Endothelial cell of umbilical vein (primary cell): ENCODE measurements at regions not wholly inside any gene's neighbourhood (a gene's known extent, or its start where the extent isn't known, plus 50 kb on each side); places are given as distances from the start of the nearest gene placed in this dataset.

ENCODE experiments used
- CTCF ChIP-seq, 2 donors: IDR thresholded peaks; 1 replicate in 1 of 2; 2 replicates in 1 of 2; pipeline ENCODE4 v1.5.1; 2011; ENCODE audit warnings: low read length in 2 of 2, mild to moderate bottlenecking in 2 of 2, moderate library complexity in 2 of 2, control low read depth in 1 of 2, inconsistent platforms in 1 of 2, low read depth in 1 of 2; ENCODE audit not compliant: insufficient read depth in 1 of 2; ENCODE audit errors: extremely low read depth in 1 of 2
- EZH2 ChIP-seq: IDR thresholded peaks from 2 replicates; pipeline ENCODE4 v1.6.1; 2012; ENCODE audit warnings: borderline replicate concordance, low read depth, mild to moderate bottlenecking, moderate library complexity, low read length, inconsistent platforms; ENCODE audit not compliant: severe bottlenecking
- JUN ChIP-seq: IDR thresholded peaks from 2 replicates; pipeline ENCODE4 v1.6.1; 2011; ENCODE audit warnings: borderline replicate concordance, low read depth; ENCODE audit not compliant: insufficient read length, insufficient read depth
- MAX ChIP-seq: IDR thresholded peaks from 2 replicates; pipeline ENCODE4 v1.6.1; 2011; ENCODE audit not compliant: insufficient read depth, insufficient read length
- POLR2A ChIP-seq: IDR thresholded peaks from 2 replicates; pipeline ENCODE4 v1.6.1; 2012; ENCODE audit warnings: low read depth, mild to moderate bottlenecking, control low read depth, low read length
- POLR2AphosphoS5 ChIP-seq: IDR thresholded peaks from 2 replicates; pipeline ENCODE4 v1.6.1; 2012; ENCODE audit warnings: low read depth, mild to moderate bottlenecking, control low read depth, low read length, moderate library complexity; ENCODE audit not compliant: insufficient read depth

DNA sequence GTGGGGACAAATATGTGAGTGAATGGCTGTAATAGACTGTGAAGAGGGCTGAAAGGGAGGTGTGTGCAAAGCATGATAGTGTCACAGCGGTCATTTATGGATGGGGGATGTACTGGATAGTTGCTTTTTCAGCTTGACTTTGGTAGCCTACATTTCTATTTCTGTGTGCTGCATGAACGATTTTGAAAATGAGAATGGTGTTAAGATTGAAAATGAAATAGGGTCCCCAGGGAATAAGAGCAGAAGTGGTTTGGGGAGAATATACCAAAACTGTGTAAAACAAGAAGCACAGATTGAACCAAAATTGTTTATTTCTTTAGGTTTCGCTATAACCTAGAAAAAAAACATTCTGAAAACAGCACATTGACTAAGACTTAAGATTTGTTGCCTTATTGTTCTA is 58.8 kb upstream of the CLNK start:
- TF ChIP-seq CTCF (IDR thresholded peaks at IDR 0.05; ENCODE audit: extremely low read depth in 1 of 2, insufficient read depth in 1 of 2, low read depth in 1 of 2, low read length in 2 of 2) (no peak), EZH2 (no peak), POLR2A (no peak), POLR2AphosphoS5 (no peak), MAX (no peak), JUN (no peak)
